ENCODE measurements at regions not wholly inside any gene's neighbourhood (a gene's known extent, or its start where the extent isn't known, plus 50 kb on each side); places are given as distances from the start of the nearest gene placed in this dataset.

DNA sequence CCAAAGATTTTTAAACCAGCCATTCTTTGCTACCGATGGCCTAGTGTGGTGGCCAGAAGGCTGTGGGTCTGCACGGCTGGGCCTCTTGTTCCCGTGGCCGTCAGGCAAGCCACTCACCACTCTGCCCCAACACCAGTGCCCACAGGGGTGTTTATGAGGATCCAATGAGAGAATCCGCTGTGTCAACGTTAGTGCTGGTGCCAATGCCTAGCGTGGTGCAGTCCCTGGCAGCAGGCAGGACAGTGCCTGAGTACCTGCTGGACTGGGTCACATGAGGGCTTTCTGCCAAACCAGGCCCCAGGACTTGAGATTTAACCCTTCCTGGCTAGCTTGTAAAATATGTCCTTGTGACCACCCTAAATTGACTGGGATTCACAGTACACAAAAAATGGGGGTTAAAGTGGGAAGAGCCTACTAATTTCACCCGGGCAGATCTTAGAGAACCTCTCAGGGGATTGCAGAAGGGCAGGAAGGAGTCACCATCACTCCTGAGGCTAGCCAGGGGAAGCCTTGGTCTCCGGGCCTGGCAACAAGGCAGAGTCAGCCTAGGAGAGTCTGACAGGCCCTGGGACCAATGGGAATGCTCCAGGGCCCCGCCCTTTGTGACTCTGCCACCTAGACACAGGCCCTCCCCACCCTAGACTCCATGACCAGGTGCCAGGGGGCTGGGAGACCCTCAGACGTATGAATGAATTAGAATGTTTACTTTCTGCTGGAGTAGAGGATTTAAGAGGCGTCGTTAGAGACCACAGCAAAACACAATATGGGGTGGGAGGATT, 63.2 kb upstream of the FSTL4 start:
- TF ChIP-seq CTCF (conservative IDR thresholded peaks at IDR 0.05; ENCODE audit: low read length): no peak
- TF ChIP-seq EZH2phosphoT487 (IDR thresholded peaks at IDR 0.05; ENCODE audit: borderline replicate concordance, low read depth, low read length): no peak

Data from OCI-LY7 (cell line).